ENCODE measurements at regions not wholly inside any gene's neighbourhood (a gene's known extent, or its start where the extent isn't known, plus 50 kb on each side); places are given as distances from the start of the nearest gene placed in this dataset.

GRCh38 chr12:125198652-125199051, 133.4 kb downstream of the AACS start:
- H2AFZ ChIP-seq = no peak overlapping the region
- no peaks in the 10 kb centered on the region for H3K9me2 ChIP-seq (ENCODE audit: insufficient read depth)
- TF ChIP-seq EZH2 (IDR thresholded peaks at IDR 0.05; ENCODE audit: insufficient read depth, poor library complexity, severe bottlenecking) = no peak
- TF ChIP-seq EZH2phosphoT487 (IDR thresholded peaks at IDR 0.05; ENCODE audit: insufficient read depth, low read depth) = no peak
- H3K79me2 ChIP-seq (ENCODE audit: insufficient read depth) = no peaks in the 10 kb centered on the region
- no peak for DNase-seq
- H3K4me3 ChIP-seq = no peak overlapping the region
- 9 to 10% methylated on average over 4 of the region's 4 CpGs for WGBS, 2 experiments (ENCODE audit: low coverage in 1 of 2, low lambda C conversion rate in 2 of 2, missing lambda C conversion rate in 2 of 2)
- in situ Hi-C loops (cut with MboI) = no loop called here
- no peak overlapping the region for H3K27ac ChIP-seq
- no peaks in the 10 kb centered on the region for H3K36me3 ChIP-seq (ENCODE audit: low read depth)
- H3K4me2 ChIP-seq (ENCODE audit: unreplicated experiment) = no peak overlapping the region
- no peaks in the 10 kb centered on the region for H4K20me1 ChIP-seq (ENCODE audit: insufficient read depth)
- no peaks in the 10 kb centered on the region for H3F3A ChIP-seq (ENCODE audit: insufficient read depth)
- H3K9ac ChIP-seq = no peak overlapping the region
- no peaks in the 10 kb centered on the region for H3K9me3 ChIP-seq (ENCODE audit: low read depth)
- no peaks in the 10 kb centered on the region; the same call in 1 of the 2 replicates for H3K27me3 ChIP-seq (replicated peaks; ENCODE audit: insufficient read depth)
- no peaks in the 10 kb centered on the region for H3K4me1 ChIP-seq (ENCODE audit: insufficient read depth)

DNA sequence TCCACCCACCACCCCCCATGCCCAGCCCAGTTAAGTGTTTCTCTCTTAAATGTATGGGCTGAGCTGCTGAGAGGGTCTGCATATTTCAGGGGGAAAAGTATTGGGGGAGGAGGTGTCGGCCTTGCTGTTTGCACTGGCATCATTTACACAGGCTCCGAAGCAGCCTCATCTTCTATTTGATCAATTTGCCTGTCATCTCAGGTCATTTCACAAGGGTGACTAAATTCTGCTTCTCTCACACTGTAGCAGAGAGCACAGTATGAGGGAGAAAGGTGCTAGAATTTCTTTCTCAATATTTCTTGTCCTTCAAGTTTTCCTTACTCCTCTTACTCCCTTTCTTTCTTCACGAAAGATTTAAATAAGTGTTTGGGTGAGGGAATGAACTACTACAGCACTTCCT, 135.9 kb downstream of the AACS start:
- Histone ChIP-seq H3K4me2 (ENCODE audit: unreplicated experiment) (no peak overlapping the region), H3K4me1 (ENCODE audit: insufficient read depth) (no peaks in the 10 kb centered on the region), H3K79me2 (ENCODE audit: insufficient read depth) (no peaks in the 10 kb centered on the region), H4K20me1 (ENCODE audit: insufficient read depth) (no peaks in the 10 kb centered on the region), H3K9me3 (ENCODE audit: low read depth) (no peaks in the 10 kb centered on the region), H3K9ac (no peak overlapping the region), H3K9me2 (ENCODE audit: insufficient read depth) (no peaks in the 10 kb centered on the region), H3K27ac (no peak overlapping the region), H3K36me3 (ENCODE audit: low read depth) (no peaks in the 10 kb centered on the region), H2AFZ (no peak overlapping the region), H3K27me3 (replicated peaks; ENCODE audit: insufficient read depth) (no peaks in the 10 kb centered on the region), H3F3A (ENCODE audit: insufficient read depth) (no peaks in the 10 kb centered on the region), H3K4me3 (no peak overlapping the region)
- DNase-seq = no peak
- TF ChIP-seq EZH2phosphoT487 (IDR thresholded peaks at IDR 0.05; ENCODE audit: insufficient read depth, low read depth) (no peak), EZH2 (IDR thresholded peaks at IDR 0.05; ENCODE audit: insufficient read depth, poor library complexity, severe bottlenecking) (no peak)
- WGBS, 2 experiments (ENCODE audit: low coverage in 1 of 2, low lambda C conversion rate in 2 of 2, missing lambda C conversion rate in 2 of 2) = 65 to 76% methylated on average over 3 of the region's 3 CpGs
- in situ Hi-C loops (cut with MboI) = no loop called here

GRCh38 chr12:125201940-125202339, 136.7 kb downstream of the AACS start:
- no peak overlapping the region for H2AFZ ChIP-seq
- no peaks in the 10 kb centered on the region for H3K36me3 ChIP-seq (ENCODE audit: low read depth)
- H3K79me2 ChIP-seq (ENCODE audit: insufficient read depth) = no peaks in the 10 kb centered on the region
- H4K20me1 ChIP-seq (ENCODE audit: insufficient read depth) = no peaks in the 10 kb centered on the region
- H3K4me2 ChIP-seq (ENCODE audit: unreplicated experiment) = no peak overlapping the region
- no peaks in the 10 kb centered on the region for H3K4me1 ChIP-seq (ENCODE audit: insufficient read depth)
- in situ Hi-C loops (cut with MboI) = no loop called here
- 49 to 58% methylated on average over 2 of the region's 2 CpGs for WGBS, 2 experiments (ENCODE audit: low coverage in 1 of 2, low lambda C conversion rate in 2 of 2, missing lambda C conversion rate in 2 of 2)
- H3F3A ChIP-seq (ENCODE audit: insufficient read depth) = no peaks in the 10 kb centered on the region
- TF ChIP-seq EZH2phosphoT487 (IDR thresholded peaks at IDR 0.05; ENCODE audit: insufficient read depth, low read depth) (no peak), EZH2 (IDR thresholded peaks at IDR 0.05; ENCODE audit: insufficient read depth, poor library complexity, severe bottlenecking) (no peak)
- no peaks in the 10 kb centered on the region for H3K9me3 ChIP-seq (ENCODE audit: low read depth)
- no peak overlapping the region for H3K4me3 ChIP-seq
- no peak overlapping the region for H3K27ac ChIP-seq
- H3K9ac ChIP-seq = no peak overlapping the region
- H3K27me3 ChIP-seq (replicated peaks; ENCODE audit: insufficient read depth) = no peaks in the 10 kb centered on the region
- no peaks in the 10 kb centered on the region for H3K9me2 ChIP-seq (ENCODE audit: insufficient read depth)
- no peak for DNase-seq

- no peak for TF ChIP-seq EZH2 (IDR thresholded peaks at IDR 0.05; ENCODE audit: insufficient read depth, poor library complexity, severe bottlenecking)
- TF ChIP-seq EZH2phosphoT487 (IDR thresholded peaks at IDR 0.05; ENCODE audit: insufficient read depth, low read depth) = no peak
- Histone ChIP-seq H3K79me2 (ENCODE audit: insufficient read depth) (no peaks in the 10 kb centered on the region), H3K27me3 (replicated peaks; ENCODE audit: insufficient read depth) (no peaks in the 10 kb centered on the region), H3K9me3 (ENCODE audit: low read depth) (no peaks in the 10 kb centered on the region), H3K27ac (no peak overlapping the region), H3K4me2 (ENCODE audit: unreplicated experiment) (no peak overlapping the region), H3K4me3 (no peak overlapping the region), H2AFZ (no peak overlapping the region), H4K20me1 (ENCODE audit: insufficient read depth) (no peaks in the 10 kb centered on the region), H3F3A (ENCODE audit: insufficient read depth) (no peaks in the 10 kb centered on the region), H3K9me2 (ENCODE audit: insufficient read depth) (no peaks in the 10 kb centered on the region), H3K4me1 (ENCODE audit: insufficient read depth) (no peaks in the 10 kb centered on the region), H3K36me3 (ENCODE audit: low read depth) (no peaks in the 10 kb centered on the region), H3K9ac (no peak overlapping the region)
- WGBS, 2 experiments (ENCODE audit: low coverage in 1 of 2, low lambda C conversion rate in 2 of 2, missing lambda C conversion rate in 2 of 2) = 35 to 60% methylated on average over 1 of the region's 1 CpG
- no peak for DNase-seq
- in situ Hi-C loops (cut with MboI) = no loop called here
These were observed 137.2 kb downstream of the AACS start for GRCh38 chr12:125202421-125202820.

DNA sequence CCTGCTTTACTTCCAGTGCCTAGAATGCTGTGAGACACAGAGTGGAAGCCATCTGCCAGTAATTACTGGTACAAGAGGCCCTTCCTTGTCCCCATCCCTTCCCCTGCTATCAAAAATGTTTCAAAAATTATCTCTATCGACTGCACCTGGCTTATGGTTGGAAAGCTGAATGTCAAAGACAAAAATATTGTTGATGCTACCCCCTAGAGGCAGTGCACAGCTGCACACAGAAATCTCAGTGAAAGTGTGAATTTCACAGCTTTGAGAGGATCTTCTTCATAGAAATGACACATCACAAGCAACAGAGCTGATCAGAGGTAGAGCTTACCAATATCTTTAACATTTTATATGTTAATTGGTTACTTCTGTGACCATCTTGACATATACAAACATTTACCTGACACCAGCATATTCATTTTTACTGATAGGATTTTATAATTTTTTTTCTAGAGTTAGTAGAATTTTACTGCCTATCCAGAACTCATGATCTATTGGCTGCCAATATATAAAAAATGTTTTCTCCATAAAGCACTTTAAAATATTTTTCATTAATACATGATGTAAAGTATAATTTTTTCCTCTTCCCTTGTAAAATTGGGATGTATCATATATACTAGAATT, 138.0 kb downstream of the AACS start:
- in situ Hi-C loops (cut with MboI) = no loop called here
- H3F3A ChIP-seq (ENCODE audit: insufficient read depth) = no peaks in the 10 kb centered on the region
- TF ChIP-seq EZH2 (IDR thresholded peaks at IDR 0.05; ENCODE audit: insufficient read depth, poor library complexity, severe bottlenecking) (no peak), EZH2phosphoT487 (IDR thresholded peaks at IDR 0.05; ENCODE audit: insufficient read depth, low read depth) (no peak)
- no peaks in the 10 kb centered on the region for H3K79me2 ChIP-seq (ENCODE audit: insufficient read depth)
- no peak overlapping the region for H2AFZ ChIP-seq
- H3K27ac ChIP-seq = no peak overlapping the region
- H3K9me3 ChIP-seq (ENCODE audit: low read depth) = no peaks in the 10 kb centered on the region
- no peaks in the 10 kb centered on the region for H3K27me3 ChIP-seq (replicated peaks; ENCODE audit: insufficient read depth)
- H3K9me2 ChIP-seq (ENCODE audit: insufficient read depth) = no peaks in the 10 kb centered on the region
- H3K4me3 ChIP-seq = no peak overlapping the region
- H3K9ac ChIP-seq = no peak overlapping the region
- no peaks in the 10 kb centered on the region for H3K4me1 ChIP-seq (ENCODE audit: insufficient read depth)
- H4K20me1 ChIP-seq (ENCODE audit: insufficient read depth) = no peaks in the 10 kb centered on the region
- H3K36me3 ChIP-seq (ENCODE audit: low read depth) = no peaks in the 10 kb centered on the region
- DNase-seq = peak; percentile 39
- no peak overlapping the region for H3K4me2 ChIP-seq (ENCODE audit: unreplicated experiment)
- 32 to 45% methylated on average over 1 of the region's 1 CpG for WGBS, 2 experiments (ENCODE audit: low coverage in 1 of 2, low lambda C conversion rate in 2 of 2, missing lambda C conversion rate in 2 of 2)

Measured in GM23248 (cell line).